ENCODE measurements at regions not wholly inside any gene's neighbourhood (a gene's known extent, or its start where the extent isn't known, plus 50 kb on each side); places are given as distances from the start of the nearest gene placed in this dataset.
"Not testable (repeated sequence)": the region's sequence is repeated elsewhere in the genome, so short reads cannot be mapped to it uniquely, and the experiment has no call there.

DNA sequence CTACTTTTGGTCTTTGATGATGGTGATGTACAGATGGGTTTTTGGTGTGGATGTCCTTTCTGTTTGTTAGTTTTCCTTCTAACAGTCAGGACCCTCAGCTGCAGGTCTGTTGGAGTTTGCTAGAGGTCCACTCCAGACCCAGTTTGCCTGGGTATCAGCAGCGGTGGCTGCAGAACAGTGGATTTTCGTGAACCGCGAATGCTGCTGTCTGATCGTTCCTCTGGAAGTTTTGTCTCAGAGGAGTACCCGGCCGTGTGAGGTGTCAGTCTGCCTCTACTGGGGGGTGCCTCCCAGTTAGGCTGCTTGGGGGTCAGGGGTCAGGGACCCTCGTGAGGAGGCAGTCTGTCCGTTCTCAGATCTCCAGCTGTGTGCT lies 56.6 kb upstream of the TNFAIP8 start:
- H3K36me3 ChIP-seq (replicated peaks in 1 of 2; ENCODE audit: control insufficient read depth in 1 of 2, insufficient read depth in 2 of 2, low read length in 1 of 2); H3K27me3 ChIP-seq (ENCODE audit: insufficient read depth); H3K9me2 ChIP-seq; POLR2A ChIA-PET; H4K20me1 ChIP-seq (ENCODE audit: insufficient read depth); H2AFZ ChIP-seq (ENCODE audit: low read depth); CTCF ChIA-PET; DNase-seq; H3K4me3 ChIP-seq (ENCODE audit: low read depth in 2 of 2, low read length in 1 of 2); H3K9ac ChIP-seq; H3K4me2 ChIP-seq; H3K9me3 ChIP-seq; H3K27ac ChIP-seq (ENCODE audit: low read depth in 2 of 2, low read length in 1 of 2): not testable (repeated sequence)
- H3F3A ChIP-seq (replicated peaks; ENCODE audit: insufficient read depth) = peaks cover 20% of the 10 kb centered on the region
- 100% methylated on average over 5 of the region's 9 CpGs for WGBS (ENCODE audit: low lambda C conversion rate)
- peaks cover 47% of the 10 kb centered on the region for H3K79me2 ChIP-seq (ENCODE audit: insufficient read depth)
- H3K4me1 ChIP-seq (ENCODE audit: control insufficient read depth in 1 of 2, insufficient read depth in 2 of 2, low read depth in 1 of 2, low read length in 1 of 2) = peaks cover 10 to 26% of the 10 kb centered on the region in 2 experiments

DNA sequence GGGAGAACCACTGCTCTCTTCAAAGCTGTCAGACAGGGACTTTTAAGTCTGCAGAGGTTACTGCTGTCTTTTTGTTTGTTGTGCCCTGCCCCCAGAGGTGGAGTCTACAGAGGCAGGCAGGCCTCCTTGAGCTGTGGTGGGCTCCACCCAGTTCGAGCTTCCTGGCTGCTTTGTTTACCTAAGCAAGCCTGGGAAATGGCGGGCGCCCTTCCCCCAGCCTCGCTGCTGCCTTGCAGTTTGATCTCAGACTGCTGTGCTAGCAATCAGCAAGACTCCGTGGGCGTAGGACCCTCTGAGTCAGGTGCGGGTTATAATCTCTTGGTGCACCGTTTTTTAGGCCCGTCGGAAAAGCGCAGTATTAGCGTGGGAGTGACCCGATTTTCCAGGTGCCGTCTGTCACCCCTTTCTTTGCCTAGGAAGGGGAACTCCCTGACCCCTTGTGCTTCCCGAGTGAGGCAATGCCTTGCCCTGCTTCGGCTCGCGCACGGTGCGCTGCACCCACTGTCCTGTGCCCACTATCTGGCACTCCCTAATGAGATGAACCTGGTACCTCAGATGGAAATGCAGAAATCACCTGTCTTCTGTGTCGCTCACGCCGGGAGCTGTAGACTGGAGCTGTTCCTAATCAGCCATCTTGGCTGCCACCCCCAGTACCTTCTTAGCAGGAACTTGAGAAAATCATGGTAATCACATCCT lies 56.1 kb upstream of the TNFAIP8 start:
- CTCF ChIA-PET; H2AFZ ChIP-seq (ENCODE audit: low read depth); H3K4me2 ChIP-seq; H3K27ac ChIP-seq (ENCODE audit: low read depth in 2 of 2, low read length in 1 of 2); H3K9ac ChIP-seq; H3K9me2 ChIP-seq; H3K36me3 ChIP-seq (replicated peaks in 1 of 2; ENCODE audit: control insufficient read depth in 1 of 2, insufficient read depth in 2 of 2, low read length in 1 of 2); H4K20me1 ChIP-seq (ENCODE audit: insufficient read depth); DNase-seq; H3K9me3 ChIP-seq; H3K4me3 ChIP-seq (ENCODE audit: low read depth in 2 of 2, low read length in 1 of 2); H3K27me3 ChIP-seq (ENCODE audit: insufficient read depth); POLR2A ChIA-PET: not testable (repeated sequence)
- peaks cover 15 to 31% of the 10 kb centered on the region in 2 experiments for H3K4me1 ChIP-seq (ENCODE audit: control insufficient read depth in 1 of 2, insufficient read depth in 2 of 2, low read depth in 1 of 2, low read length in 1 of 2)
- H3F3A ChIP-seq (replicated peaks; ENCODE audit: insufficient read depth) = peaks cover 25% of the 10 kb centered on the region
- H3K79me2 ChIP-seq (ENCODE audit: insufficient read depth) = peaks cover 45% of the 10 kb centered on the region
- WGBS (ENCODE audit: low lambda C conversion rate) = 78% methylated on average over 17 of the region's 23 CpGs

DNA sequence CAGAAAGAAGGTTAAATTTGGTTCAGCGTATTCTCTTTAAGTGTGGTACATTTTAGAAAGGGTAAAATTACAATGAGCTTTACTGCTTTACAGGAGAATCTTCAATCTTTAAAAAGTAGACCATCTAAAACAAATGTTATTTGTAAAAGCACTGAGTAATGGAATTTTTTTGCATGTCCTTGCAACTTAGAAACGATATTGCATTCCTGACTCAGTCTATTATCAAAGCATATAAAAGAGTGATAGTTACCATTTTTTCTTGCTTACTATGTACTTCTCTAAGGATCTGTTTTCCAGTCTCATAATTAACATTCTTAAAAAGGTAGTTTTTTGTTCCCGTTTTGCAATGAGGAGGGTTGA lies 55.5 kb upstream of the TNFAIP8 start:
- Histone ChIP-seq H3F3A (replicated peaks; ENCODE audit: insufficient read depth) (peaks cover 29% of the 10 kb centered on the region), H3K9ac (no peak overlapping the region), H3K27me3 (ENCODE audit: insufficient read depth) (no peaks in the 10 kb centered on the region), H4K20me1 (ENCODE audit: insufficient read depth) (no peaks in the 10 kb centered on the region), H3K36me3 (replicated peaks in 1 of 2; ENCODE audit: control insufficient read depth in 1 of 2, insufficient read depth in 2 of 2, low read length in 1 of 2) (no peaks in the 10 kb centered on the region), H3K79me2 (ENCODE audit: insufficient read depth) (peaks cover 45% of the 10 kb centered on the region), H3K27ac (ENCODE audit: low read depth in 2 of 2, low read length in 1 of 2) (no peak overlapping the region), H3K4me1 (ENCODE audit: control insufficient read depth in 1 of 2, insufficient read depth in 2 of 2, low read depth in 1 of 2, low read length in 1 of 2) (peaks cover 16 to 35% of the 10 kb centered on the region in 2 experiments), H3K9me2 (no peaks in the 10 kb centered on the region), H2AFZ (ENCODE audit: low read depth) (no peak overlapping the region), H3K9me3 (no peaks in the 10 kb centered on the region), H3K4me3 (ENCODE audit: low read depth in 2 of 2, low read length in 1 of 2) (no peak overlapping the region), H3K4me2 (no peak overlapping the region)
- CTCF ChIA-PET = no interaction called here
- TF ChIP-seq FOXJ3 (CRISPR knock-in tag; IDR thresholded peaks at IDR 0.05) (no peak), TAF1 (IDR thresholded peaks at IDR 0.05; ENCODE audit: borderline replicate concordance, low read depth, low read length) (no peak), ELF1 (IDR thresholded peaks at IDR 0.05) (no peak), TEAD4 (IDR thresholded peaks at IDR 0.05; ENCODE audit: borderline replicate concordance, insufficient read depth) (no peak), JUND (IDR thresholded peaks at IDR 0.05) (no peak)
- TF ChIP-seq, protein P1, sequence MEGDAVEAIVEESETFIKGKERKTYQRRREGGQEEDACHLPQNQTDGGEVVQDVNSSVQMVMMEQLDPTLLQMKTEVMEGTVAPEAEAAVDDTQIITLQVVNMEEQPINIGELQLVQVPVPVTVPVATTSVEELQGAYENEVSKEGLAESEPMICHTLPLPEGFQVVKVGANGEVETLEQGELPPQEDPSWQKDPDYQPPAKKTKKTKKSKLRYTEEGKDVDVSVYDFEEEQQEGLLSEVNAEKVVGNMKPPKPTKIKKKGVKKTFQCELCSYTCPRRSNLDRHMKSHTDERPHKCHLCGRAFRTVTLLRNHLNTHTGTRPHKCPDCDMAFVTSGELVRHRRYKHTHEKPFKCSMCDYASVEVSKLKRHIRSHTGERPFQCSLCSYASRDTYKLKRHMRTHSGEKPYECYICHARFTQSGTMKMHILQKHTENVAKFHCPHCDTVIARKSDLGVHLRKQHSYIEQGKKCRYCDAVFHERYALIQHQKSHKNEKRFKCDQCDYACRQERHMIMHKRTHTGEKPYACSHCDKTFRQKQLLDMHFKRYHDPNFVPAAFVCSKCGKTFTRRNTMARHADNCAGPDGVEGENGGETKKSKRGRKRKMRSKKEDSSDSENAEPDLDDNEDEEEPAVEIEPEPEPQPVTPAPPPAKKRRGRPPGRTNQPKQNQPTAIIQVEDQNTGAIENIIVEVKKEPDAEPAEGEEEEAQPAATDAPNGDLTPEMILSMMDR (IDR thresholded peaks at IDR 0.05) = no peak
- TF ChIP-seq, protein P2, sequence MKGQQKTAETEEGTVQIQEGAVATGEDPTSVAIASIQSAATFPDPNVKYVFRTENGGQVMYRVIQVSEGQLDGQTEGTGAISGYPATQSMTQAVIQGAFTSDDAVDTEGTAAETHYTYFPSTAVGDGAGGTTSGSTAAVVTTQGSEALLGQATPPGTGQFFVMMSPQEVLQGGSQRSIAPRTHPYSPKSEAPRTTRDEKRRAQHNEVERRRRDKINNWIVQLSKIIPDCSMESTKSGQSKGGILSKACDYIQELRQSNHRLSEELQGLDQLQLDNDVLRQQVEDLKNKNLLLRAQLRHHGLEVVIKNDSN (IDR thresholded peaks at IDR 0.05; ENCODE audit: borderline replicate concordance, low read depth) = no peak
- TF ChIP-seq, protein P3, sequence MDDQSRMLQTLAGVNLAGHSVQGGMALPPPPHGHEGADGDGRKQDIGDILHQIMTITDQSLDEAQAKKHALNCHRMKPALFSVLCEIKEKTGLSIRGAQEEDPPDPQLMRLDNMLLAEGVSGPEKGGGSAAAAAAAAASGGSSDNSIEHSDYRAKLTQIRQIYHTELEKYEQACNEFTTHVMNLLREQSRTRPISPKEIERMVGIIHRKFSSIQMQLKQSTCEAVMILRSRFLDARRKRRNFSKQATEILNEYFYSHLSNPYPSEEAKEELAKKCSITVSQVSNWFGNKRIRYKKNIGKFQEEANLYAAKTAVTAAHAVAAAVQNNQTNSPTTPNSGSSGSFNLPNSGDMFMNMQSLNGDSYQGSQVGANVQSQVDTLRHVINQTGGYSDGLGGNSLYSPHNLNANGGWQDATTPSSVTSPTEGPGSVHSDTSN (IDR thresholded peaks at IDR 0.05) = no peak
- DNase-seq = no peak
- POLR2A ChIA-PET = no interaction called here
- 92% methylated on average over 3 of the region's 3 CpGs for WGBS (ENCODE audit: low lambda C conversion rate)

All from SK-N-SH (cell line).